HepG2 (cell line): ENCODE measurements at regions not wholly inside any gene's neighbourhood (a gene's known extent, or its start where the extent isn't known, plus 50 kb on each side); places are given as distances from the start of the nearest gene placed in this dataset.

Experiments
- ATF4 ChIP-seq, 2 experiments: fragments of 450-650 bp in 1 of 2; sonication (generic) in 1 of 2; formaldehyde crosslinking; IDR thresholded peaks; 2 replicates each; pipeline versions ENCODE4 v1.5.0 to v1.8.0; 2020 to 2022; ENCODE audit warnings: mild to moderate bottlenecking in 1 of 2, missing genetic modification reagents in 1 of 2
- EED ChIP-seq: sonication (generic); formaldehyde crosslinking; IDR thresholded peaks from 2 replicates; pipeline ENCODE4 v1.5.0; 2020; ENCODE audit warnings: mild to moderate bottlenecking, missing genetic modification reagents
- HMG20A ChIP-seq: IDR thresholded peaks from 2 replicates; pipeline ENCODE4 v1.6.1; 2016; ENCODE audit warnings: borderline replicate concordance
- MEIS2 ChIP-seq: sonication (generic); formaldehyde crosslinking; IDR thresholded peaks from 2 replicates; pipeline ENCODE4 v1.9.0; 2021; ENCODE audit warnings: mild to moderate bottlenecking, missing genetic modification reagents
- MIER2 ChIP-seq: IDR thresholded peaks from 2 replicates; pipeline ENCODE4 v1.6.1; 2016; ENCODE audit warnings: missing biosample characterization, missing genetic modification reagents
- SMARCC2 ChIP-seq: fragments of 450-650 bp; IDR thresholded peaks from 2 replicates; pipeline ENCODE4 v1.6.1; 2017; ENCODE audit warnings: antibody characterized with exemption, mild to moderate bottlenecking
- SSRP1 ChIP-seq: IDR thresholded peaks from 2 replicates; pipeline ENCODE4 v1.6.1; 2016; ENCODE audit warnings: control low read depth
- ZFP90 ChIP-seq: sonication (generic); formaldehyde crosslinking; IDR thresholded peaks from 2 replicates; pipeline ENCODE4 v1.8.0; 2022; ENCODE audit warnings: missing genetic modification reagents, mild to moderate bottlenecking, inconsistent platforms, borderline replicate concordance
- ZHX2 ChIP-seq, 2 experiments: sonication (generic) in 1 of 2; formaldehyde crosslinking in 1 of 2; IDR thresholded peaks; 2 replicates each; pipeline versions ENCODE4 v1.6.1 to v1.9.0; 2014 to 2022; ENCODE audit warnings: antibody characterized with exemption in 1 of 2, borderline replicate concordance in 1 of 2, inconsistent platforms in 1 of 2, low read depth in 1 of 2, missing genetic modification reagents in 1 of 2
- ZNF3 ChIP-seq: IDR thresholded peaks from 2 replicates; pipeline ENCODE4 v1.7.0; 2017; ENCODE audit warnings: inconsistent platforms
- ZNF557 ChIP-seq: sonication (generic); formaldehyde crosslinking; IDR thresholded peaks from 2 replicates; pipeline ENCODE4 v1.4.0; 2020; ENCODE audit warnings: missing genetic modification reagents
- ZNF564 ChIP-seq: sonication (generic); formaldehyde crosslinking; IDR thresholded peaks from 2 replicates; pipeline ENCODE4 v1.8.1; 2023; ENCODE audit warnings: mild to moderate bottlenecking, missing genetic modification reagents
- ZNF567 ChIP-seq: sonication (generic); formaldehyde crosslinking; IDR thresholded peaks from 2 replicates; pipeline ENCODE4 v1.8.1; 2023; ENCODE audit warnings: mild to moderate bottlenecking, missing genetic modification reagents, borderline replicate concordance
- ZUFSP ChIP-seq: sonication (generic); formaldehyde crosslinking; IDR thresholded peaks from 2 replicates; pipeline ENCODE4 v1.9.0; 2021; ENCODE audit warnings: missing genetic modification reagents, mild to moderate bottlenecking, borderline replicate concordance
- TF ChIP-seq, protein P1 (sequence below): sonication (generic); formaldehyde crosslinking; IDR thresholded peaks from 2 replicates; pipeline ENCODE4 v1.4.0; 2020; ENCODE audit warnings: missing genetic modification reagents

DNA sequence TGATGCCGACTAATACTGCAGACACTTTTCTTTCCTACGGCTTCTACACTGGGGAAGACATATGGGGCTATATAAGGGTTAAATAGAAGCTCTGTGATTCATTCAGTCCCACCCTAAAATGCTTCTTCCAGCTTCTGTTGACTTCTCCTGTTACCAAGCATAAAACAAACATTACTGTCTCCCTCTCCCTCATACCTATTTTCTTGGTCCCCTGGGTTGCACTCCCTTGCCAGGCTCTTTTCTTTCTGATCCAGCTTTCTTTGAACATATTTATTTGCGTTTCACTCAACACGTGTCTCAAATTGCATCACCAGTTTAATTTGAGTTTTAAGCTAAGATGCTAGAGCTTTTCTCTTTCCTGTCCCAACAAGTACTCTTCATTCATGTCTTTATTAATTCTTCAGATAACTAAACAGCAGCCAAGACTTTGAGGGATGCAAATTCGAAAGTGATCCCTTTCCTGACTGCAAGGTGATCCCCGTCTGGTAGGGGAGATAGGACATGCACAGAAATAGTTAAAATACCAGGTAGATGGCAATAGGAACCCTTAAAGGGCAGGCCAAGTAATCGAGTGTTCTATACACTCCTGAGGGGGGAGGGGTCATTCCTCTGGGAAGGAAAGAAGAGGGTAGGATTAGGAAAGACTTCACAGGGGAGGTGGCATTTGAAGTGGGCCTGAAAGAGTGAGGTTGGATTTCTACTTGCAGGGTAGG is 198.6 kb upstream of the BCL6 start (continued):
- TF ChIP-seq, protein P1, sequence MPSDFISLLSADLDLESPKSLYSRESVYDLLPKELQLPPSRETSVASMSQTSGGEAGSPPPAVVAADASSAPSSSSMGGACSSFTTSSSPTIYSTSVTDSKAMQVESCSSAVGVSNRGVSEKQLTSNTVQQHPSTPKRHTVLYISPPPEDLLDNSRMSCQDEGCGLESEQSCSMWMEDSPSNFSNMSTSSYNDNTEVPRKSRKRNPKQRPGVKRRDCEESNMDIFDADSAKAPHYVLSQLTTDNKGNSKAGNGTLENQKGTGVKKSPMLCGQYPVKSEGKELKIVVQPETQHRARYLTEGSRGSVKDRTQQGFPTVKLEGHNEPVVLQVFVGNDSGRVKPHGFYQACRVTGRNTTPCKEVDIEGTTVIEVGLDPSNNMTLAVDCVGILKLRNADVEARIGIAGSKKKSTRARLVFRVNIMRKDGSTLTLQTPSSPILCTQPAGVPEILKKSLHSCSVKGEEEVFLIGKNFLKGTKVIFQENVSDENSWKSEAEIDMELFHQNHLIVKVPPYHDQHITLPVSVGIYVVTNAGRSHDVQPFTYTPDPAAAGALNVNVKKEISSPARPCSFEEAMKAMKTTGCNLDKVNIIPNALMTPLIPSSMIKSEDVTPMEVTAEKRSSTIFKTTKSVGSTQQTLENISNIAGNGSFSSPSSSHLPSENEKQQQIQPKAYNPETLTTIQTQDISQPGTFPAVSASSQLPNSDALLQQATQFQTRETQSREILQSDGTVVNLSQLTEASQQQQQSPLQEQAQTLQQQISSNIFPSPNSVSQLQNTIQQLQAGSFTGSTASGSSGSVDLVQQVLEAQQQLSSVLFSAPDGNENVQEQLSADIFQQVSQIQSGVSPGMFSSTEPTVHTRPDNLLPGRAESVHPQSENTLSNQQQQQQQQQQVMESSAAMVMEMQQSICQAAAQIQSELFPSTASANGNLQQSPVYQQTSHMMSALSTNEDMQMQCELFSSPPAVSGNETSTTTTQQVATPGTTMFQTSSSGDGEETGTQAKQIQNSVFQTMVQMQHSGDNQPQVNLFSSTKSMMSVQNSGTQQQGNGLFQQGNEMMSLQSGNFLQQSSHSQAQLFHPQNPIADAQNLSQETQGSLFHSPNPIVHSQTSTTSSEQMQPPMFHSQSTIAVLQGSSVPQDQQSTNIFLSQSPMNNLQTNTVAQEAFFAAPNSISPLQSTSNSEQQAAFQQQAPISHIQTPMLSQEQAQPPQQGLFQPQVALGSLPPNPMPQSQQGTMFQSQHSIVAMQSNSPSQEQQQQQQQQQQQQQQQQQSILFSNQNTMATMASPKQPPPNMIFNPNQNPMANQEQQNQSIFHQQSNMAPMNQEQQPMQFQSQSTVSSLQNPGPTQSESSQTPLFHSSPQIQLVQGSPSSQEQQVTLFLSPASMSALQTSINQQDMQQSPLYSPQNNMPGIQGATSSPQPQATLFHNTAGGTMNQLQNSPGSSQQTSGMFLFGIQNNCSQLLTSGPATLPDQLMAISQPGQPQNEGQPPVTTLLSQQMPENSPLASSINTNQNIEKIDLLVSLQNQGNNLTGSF (CRISPR knock-in tag) = no peak
- TF ChIP-seq HMG20A (peak; percentile 72; the same call in 1 of the 2 replicates), ZNF564 (no peak), ZFP90 (no peak), MEIS2 (no peak), MIER2 (no peak), ZNF557 (CRISPR knock-in tag) (no peak), ZUFSP (CRISPR knock-in tag) (no peak), ZNF567 (CRISPR knock-in tag) (no peak), EED (CRISPR knock-in tag) (no peak), ZNF3 (CRISPR knock-in tag) (no peak), SSRP1 (CRISPR knock-in tag) (no peak), SMARCC2 (no peak), ZHX2 (IDR thresholded peaks at IDR 0.05; ENCODE audit: low read depth) (no peak), ZHX2 (CRISPR knock-in tag; IDR thresholded peaks at IDR 0.05; ENCODE audit: borderline replicate concordance) (no peak), ATF4 (CRISPR knock-in tag; IDR thresholded peaks at IDR 0.05) (peak in 1 of 2 experiments; percentile 58; a peak in 1 of 4 replicates)
